Head of caudate nucleus (tissue), 42 donors: ENCODE measurements at regions not wholly inside any gene's neighbourhood (a gene's known extent, or its start where the extent isn't known, plus 50 kb on each side); places are given as distances from the start of the nearest gene placed in this dataset.

ENCODE experiments used
- DNase-seq, 42 donors: peaks; one replicate each; pipeline versions ENCODE4 v3.0.0 to v3.0.0-alpha.2; 2020 to 2021; ENCODE audit warnings: mixed read lengths in 7 of 42
- intact Hi-C: fragments of 100-400 bp; cut with DNase I; formaldehyde crosslinking; loops from one replicate; pipeline ENCODE4 v1.15.0; 2022

DNA sequence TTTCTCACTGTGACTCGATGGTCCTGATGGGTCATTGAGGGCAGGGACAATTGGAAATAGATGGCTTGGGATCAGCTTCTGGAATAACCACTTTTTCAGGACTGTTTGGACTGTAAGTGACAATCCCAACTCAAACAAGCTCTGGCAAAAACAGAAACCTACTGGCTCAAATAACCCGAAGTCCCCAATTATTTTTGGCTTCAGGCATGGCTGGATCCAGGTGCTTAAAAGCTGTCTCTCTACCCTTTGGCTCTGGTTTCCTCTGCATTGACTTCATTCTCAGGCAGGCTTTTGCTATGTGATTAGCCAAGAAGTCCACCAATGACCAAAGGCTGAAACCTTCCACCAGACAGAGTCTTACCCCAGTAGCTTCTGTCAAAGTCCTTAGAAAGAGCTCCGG lies 92.9 kb upstream of the PRR23E start:
- no peak for DNase-seq
- intact Hi-C loops = no loop called here

DNA sequence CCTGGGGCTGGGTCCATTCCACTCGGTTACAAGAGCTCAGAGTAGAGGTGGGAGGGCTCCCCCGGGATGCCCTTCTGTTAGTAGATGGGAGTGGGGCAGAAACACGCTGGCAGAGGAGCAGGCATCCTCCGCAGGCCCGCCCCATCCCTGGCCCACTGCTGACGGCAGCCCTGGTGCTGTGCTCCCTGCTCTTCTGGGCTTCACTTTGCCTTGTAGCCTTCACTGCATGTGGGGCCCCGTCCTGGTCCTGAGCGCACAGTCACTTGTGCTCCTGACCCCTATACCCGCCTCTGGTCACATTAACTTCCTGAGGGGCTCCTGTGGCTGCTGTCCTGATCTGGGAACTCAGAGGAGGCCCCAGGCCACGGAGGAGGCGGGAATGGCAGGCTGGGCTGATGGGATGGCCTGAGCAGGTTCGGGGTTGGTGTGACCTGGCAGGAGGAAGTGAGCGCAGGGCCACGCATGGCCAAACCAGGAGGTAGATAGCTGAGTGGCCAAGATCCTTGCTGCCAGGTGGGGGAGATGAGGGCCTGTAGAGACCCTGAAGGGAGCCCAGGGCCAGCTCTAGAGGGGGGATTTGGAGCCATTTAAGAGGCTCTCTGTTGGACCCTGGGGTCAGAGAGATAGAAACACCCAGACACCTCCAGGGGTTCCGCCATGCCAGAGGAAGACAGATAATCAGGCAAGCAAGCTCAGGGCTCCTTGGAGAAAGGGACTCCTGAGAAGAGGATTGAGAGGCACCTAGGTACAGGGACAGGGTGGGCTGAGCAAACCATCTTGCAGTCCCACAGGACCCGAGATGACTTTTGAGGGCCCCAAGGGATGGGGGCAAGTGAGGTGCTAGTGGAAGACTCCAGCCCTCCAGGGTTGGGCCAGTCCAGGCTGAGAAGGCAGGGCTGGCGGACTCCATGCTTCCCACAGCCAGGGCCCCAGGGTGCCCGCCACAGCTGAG lies 92.2 kb upstream of the PRR23E start:
- intact Hi-C loops = no loop called here
- DNase-seq = peak in 2 of 42 donors; percentile 6 to 11

DNA sequence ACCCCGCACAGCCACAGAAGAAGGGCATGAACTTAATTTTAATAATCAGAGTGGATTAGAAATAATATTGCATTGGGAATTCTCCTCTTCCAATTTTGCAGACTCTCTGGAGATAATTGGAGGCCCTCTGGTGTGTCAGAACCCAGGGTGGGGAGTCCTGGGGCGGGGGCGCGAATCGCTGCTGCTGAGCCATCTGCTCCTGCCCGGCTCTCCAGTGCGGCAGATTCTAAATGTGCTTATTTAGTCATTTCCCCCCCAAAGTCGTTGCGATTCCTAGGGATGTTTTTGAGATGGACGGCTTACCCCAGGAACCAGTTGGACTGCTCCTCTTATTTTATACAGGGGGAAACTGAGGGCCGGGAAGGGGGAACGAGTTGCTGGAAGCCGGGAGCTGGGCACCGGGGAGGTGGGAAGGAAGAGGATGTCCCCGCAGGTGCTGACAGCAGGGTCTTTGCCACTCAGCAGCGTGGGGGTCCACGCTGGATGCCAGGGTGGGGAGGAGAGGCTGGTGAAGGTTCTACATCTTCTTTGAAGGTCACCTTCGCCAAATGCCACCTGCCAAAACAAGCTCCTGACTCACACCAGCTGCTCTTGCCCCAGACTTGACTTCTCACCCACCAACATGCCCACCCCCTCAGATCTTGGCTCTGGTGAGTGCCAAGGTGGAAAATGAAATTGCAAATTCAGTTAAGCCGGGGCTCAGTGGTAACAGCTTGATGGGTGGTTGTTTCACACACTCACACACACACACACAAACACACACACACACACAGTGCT lies 91.3 kb upstream of the PRR23E start:
- DNase-seq = peak in 2 of 42 donors; percentile 5 to 8
- intact Hi-C loops = no loop called here

DNA sequence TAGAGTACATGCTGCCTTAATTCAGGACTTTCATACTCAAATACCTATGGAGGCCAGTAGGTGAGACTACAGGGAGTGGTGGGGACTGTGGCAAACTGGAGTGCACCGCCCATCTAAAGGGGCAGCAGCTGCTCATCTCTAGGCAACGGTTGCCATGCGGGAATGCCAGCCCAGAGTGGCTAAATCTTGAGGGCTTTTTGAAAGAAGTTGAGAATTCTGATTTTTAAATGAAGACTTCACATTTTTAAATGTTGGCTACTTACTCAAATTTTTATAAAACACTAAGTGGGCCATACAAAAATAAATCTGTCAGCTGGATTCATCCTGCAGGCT lies 90.8 kb upstream of the PRR23E start:
- intact Hi-C loops = no loop called here
- peak in 1 of 42 donors; percentile 4 for DNase-seq

DNA sequence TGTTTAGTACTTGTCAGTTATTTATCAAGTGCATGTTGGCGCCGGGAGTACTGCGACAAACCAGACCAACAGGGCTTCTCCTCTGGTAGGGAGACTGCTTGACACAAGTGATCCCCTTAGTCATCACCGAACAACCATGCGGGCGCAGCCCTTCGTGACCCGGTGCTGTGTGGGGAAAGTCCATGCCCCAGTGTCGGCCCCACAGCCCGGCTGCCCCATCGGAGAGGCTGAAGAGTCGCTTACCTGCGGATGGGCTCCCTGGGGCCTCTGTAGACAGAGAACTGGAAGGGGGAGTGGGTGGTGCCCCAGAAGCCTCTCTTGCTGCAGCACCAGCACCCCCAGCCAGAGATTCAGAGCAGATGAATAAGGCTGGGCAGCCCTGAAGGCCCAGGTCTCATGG lies 90.3 kb upstream of the PRR23E start:
- DNase-seq = peak in 1 of 42 donors; percentile 0
- intact Hi-C loops = no loop called here

DNA sequence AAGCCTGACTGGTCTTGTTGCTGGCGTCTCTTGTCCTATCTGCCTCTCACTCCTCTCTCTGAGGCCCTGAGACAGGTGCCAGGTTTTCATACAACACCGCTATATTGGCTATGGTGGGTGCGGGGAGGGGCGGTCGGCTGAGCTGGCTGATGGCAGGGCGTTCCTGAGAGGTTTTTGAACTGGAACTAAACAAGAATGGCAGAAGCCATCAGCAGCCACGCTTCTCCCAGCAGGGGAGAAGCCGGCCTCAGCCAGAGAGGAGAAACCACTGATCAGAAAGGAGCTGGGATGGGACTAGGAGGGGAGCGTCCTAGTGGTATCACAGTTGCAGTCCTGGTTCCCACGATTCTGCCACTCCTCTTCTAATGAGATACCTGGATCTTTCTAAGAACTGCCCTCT lies 89.9 kb upstream of the PRR23E start:
- DNase-seq = peak in 1 of 42 donors; percentile 3
- intact Hi-C loops = no loop called here

DNA sequence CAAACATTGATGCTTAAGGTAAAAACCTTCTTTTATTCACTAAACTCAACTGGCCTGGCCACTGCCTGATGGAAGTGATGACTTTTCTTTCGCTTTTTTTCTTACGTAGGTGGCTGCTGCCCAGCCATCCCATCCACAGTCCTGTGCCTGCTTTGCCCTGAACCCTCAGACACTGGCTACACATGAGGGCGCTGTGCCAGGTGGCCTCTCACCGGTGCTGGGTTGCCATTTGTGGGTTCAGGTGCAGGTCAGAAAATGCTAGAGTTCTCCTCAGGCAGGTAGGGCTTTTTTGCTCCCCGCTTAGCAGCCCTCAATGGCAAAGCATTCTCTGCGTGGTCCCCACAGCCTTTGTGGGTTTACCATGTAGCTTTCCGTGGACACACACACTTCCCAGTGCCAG lies 88.3 kb upstream of the PRR23E start:
- DNase-seq = peak in 1 of 42 donors; percentile 10
- intact Hi-C loops = no loop called here

DNA sequence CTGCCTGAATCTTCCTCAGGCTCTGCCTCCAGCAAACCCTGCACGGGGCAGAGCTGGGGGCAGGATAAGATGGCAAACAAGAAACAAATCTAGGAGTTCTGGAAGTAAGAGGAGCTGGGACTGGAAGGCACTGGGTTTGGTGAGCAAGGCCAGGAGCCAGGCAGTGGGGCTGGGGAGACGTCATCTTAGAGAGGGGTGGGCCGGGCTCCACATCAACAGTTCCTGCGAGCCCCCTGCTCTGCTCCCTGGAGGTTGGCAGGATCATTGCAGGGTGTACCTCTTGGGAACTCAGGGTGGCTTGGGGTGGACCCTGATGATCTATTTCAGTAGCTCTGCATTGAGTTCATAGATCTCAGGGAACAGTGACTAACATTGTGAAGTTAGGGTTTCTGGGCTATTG lies 87.3 kb upstream of the PRR23E start:
- DNase-seq = peak in 1 of 42 donors; percentile 10
- intact Hi-C loops = no loop called here

DNA sequence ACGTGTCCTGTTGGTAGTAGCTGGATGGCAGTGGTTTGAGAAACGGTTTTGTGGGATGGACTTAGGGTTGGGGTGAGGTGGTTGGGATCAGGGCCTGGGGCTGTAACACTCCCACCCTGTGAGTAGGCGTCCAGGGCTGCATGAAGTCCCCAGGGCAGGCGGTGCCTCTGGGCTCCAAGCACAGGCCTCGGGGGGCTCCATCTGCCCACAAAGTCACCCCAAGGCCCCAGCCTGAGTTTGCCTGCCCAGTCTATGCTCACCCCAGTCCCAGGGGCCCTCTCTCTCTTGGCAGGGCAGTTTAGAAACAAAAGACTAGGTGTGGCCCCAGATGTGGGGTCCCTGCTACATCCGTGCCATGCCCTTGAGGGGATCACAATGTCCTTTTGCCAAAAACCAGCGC lies 86.9 kb upstream of the PRR23E start:
- intact Hi-C loops = no loop called here
- DNase-seq = peak in 1 of 42 donors; percentile 3

DNA sequence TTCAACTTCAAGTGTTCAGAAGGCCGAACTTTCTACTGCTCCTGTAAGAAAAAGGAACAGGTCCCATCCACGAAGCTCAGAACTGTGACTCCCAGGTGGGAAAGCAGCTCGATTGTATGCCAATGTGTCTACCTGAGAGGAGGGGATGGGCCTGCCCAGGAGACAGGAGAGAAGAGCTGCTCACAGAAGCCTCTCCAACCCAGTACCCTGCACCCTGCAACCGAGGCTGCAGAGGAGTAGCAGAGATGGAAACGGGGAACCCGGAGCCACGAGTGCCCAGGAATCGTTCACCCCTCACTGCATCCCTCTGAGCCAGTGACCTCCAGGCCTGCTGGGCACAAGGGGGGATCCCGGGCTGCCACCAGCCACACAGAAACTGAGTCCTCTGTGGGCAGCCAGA lies 86.5 kb upstream of the PRR23E start:
- peak in 1 of 42 donors; percentile 7 for DNase-seq
- intact Hi-C loops = no loop called here

DNA sequence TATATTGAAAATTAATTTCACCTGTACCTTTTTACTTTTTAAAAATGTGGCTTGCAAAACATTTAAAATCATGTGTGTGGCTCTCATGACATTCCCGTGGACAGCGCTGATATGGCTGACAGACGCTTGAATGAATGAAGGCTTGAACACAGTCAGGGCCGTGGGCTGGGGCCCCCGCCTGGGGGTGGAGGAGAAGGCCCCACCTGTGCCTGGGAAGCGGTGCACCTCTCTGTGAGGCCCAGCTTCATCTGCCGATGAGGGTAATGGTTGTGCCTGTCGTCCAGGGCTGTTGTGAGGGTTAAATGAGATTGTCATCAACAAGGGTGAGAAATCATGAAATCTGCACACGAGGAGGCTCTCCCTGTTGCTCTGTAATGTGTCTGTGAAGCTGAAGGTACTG lies 85.9 kb upstream of the PRR23E start:
- intact Hi-C loops = no loop called here
- peak in 1 of 42 donors; percentile 9 for DNase-seq

DNA sequence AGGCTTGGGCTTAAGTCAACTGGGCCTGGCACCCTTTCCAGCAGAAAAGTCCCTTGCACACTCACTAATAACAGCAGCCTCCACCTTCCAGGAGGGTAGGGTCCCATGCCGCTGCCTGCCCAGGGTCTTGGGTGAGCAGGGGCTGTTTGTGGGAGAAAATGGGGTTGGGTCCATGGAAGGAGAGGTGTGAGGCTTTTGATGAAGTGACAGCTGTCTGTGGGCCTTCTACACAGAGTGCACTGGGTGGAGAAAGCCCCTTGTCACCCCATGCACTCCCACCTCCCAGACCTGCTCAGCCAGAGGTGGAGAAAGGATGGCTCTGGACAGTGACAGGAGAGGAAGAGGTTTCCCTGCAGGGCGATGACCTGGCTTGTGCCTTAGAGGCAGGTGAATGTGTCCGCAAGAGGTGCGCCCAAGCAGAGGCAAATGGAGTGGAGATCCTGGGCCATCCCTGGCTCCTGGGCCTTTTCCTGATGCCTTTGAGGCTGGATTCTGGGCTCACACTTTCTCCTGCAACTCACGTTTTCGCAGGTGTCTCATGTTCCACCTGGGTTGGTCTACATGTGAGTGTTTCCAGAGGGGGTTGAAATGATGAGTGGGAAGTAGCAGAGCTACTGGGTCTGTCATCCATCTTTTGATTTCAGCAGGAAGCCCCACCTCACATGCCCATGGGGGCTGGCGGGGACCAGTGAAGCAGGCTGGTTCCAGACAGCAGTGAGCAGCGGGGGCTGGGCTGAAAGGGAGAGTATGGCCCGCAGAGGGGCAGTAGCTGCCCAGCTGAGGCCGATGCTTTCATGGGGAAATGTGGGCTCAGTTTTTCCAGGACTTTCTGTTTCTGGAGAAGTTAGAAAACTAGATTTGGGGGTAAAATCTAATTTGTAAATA lies 85.2 kb upstream of the PRR23E start:
- intact Hi-C loops = no loop called here

DNA sequence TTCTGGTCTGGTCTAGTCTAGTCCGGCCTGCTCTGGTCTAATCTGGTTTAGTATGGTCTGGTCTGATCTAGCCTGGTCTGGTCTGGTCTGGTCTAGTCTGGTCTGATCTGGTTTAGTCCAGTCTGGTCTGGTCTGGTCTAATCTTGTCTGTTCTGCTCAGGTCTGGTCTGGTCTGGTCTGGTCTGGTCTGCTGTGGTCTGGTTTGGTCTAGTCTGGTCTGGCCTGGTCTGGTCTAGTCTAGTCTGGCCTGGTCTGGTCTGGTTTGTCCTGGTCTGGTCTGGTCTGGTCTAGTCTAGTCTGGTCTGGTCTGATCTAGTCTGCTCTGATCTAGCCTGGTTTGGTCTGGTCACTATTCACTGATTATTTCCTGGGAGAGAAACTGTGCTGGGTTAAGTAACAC lies 84.1 kb upstream of the PRR23E start:
- intact Hi-C loops = no loop called here
- peak in 1 of 42 donors; percentile 1 for DNase-seq

More for the DNA sequence above, 85.2 kb upstream of the PRR23E start:
- DNase-seq = peak in 2 of 42 donors; percentile 3 to 9

DNA sequence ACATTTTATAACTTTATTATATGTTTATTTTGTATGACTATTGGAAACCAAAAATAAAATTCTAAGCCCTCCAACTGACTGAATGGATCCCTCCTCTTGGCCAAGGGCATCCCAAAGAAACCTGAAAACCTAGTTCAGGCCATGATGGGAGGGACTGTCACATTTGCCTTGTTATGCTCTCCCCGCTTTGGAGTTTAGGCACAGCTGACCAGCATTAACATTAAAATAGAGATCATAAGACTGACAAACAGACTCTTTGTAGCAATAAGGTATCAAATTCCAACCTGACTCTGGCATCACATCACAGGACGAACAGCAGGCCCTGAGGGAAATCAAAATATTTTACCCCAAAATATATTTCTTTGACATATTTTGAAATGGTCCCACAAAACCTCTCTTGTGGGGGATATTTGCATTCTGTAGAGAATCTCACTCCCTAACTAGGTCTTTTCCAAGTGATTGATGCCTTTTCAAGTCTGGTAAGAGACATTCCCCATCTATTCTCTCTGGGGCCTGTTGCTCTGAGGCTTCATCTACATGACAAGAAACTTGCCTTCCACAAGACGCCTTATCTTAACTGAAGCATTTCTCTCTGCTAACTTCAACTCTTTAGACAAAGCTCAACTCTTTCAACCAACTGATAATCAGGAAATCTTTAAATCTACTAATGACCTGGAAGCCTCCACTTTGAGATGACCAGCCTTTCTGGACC lies 81.8 kb upstream of the PRR23E start:
- intact Hi-C loops = no loop called here
- no peak for DNase-seq

DNA sequence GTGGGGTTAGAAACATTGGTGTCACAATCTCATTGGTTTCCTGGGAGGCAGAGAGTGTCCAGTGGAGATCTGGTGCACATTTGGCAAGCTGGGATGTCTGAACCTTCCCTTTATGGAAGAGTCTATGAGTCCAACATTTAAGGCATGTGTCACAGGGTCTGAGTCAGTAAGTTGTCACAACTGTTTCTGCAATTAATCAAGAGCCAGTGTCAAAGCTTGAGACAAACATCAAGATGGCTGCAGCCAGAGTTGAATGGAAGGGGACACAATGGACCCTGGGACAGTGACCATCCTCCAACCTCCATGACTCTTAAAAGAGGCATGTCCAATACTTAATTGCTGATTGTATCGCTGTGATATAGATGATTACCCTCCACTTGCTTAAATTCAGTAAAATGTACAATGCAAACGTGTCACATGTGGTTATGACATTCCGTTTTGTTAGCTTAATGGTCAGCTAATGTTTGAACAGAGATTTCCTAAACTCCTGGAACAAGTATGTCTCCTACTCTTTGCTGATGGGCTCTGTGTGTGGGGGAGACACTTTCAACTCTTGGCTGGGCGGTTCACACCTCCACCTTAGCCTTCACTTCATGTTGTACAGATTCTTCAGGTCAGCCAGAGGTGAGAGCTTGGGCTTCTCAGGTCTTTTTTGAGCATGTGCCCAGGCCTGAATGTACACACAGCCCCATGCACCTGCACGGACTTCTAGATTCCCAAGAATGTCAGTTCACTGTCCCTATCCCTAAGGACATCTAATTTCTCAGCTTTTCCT lies 79.9 kb upstream of the PRR23E start:
- no peak for DNase-seq
- intact Hi-C loops = no loop called here

DNA sequence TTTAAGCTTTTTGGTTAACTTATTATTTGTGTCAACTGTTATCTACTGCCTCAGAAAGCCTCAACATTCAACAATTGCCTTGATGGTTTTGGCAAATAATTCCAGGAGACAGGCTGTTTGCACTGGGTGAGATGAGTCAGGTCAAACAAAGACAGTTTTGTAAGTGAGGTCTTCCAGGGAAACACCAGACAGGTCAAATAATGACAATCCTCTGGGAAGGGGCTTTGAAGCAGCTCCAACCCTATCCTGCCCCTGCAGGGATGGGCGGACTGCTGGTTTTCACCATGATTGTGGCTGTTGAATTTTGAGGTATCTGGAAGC lies 79.4 kb upstream of the PRR23E start:
- intact Hi-C loops = no loop called here
- no peak for DNase-seq

DNA sequence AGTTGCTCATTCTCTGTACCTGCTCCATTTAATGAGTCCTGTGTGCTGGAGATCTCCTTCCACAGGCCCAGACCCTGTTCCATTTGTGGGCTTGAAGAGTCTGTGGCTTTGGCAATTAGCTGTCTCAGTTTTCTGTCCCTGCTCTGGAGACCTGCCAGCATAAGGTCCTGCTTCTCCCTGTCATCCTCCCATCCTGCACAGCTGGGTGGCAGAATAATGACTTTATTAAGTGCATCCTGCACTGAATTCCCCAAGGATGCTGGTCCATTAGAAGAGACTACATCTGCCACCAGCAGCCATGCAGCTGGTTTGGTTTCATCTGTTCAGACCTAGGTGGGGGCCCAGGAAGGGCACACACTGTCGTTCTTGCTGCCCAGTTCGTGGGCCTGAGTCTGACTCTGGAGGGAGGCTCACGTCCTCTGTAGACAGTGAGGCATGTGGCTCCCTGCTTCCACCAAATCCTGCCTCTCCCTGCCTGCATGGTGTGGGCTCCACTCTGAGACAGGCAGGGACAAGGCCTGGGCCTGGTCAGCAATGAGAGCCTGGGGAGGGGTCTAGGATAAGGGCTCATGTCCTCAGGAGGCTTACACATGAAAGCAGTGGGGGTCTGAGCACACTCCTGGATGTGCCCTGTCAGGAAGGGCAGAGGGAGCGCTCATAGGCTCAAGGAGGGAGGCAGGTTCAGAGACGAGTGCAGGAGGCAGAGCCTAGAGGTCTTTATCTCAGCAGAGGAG lies 78.4 kb upstream of the PRR23E start:
- peak in 1 of 42 donors; percentile 9 for DNase-seq
- intact Hi-C loops = no loop called here
